ENCODE measurements at regions not wholly inside any gene's neighbourhood (a gene's known extent, or its start where the extent isn't known, plus 50 kb on each side); places are given as distances from the start of the nearest gene placed in this dataset.

GRCh38 chr7:140249036-140249806 lies 72.4 kb upstream of the KDM7A start:
- no peak overlapping the region for H3K27ac ChIP-seq
- H3K4me1 ChIP-seq: peaks cover 8 to 35% of the 10 kb centered on the region in 2 donors
- no peak for ATAC-seq
- DNase-seq: no peak
- H3K9me3 ChIP-seq: no peaks in the 10 kb centered on the region
- no peaks in the 10 kb centered on the region for H3K27me3 ChIP-seq
- H3K36me3 ChIP-seq: no peaks in the 10 kb centered on the region
- no peak for TF ChIP-seq CTCF (IDR thresholded peaks at IDR 0.05)
- intact Hi-C loops (cut with DNase I): no loop called here
- no peak overlapping the region for H3K4me3 ChIP-seq

- H3K36me3 ChIP-seq: no peaks in the 10 kb centered on the region
- H3K4me1 ChIP-seq: peaks cover 0 to 20% of the 10 kb centered on the region in 2 donors
- TF ChIP-seq CTCF (IDR thresholded peaks at IDR 0.05): no peak
- no peaks in the 10 kb centered on the region for H3K27me3 ChIP-seq
- H3K27ac ChIP-seq: no peak overlapping the region
- ATAC-seq (peak; percentile 33), DNase-seq (no peak)
- intact Hi-C loops (cut with DNase I): no loop called here
- H3K9me3 ChIP-seq: no peaks in the 10 kb centered on the region
- no peak overlapping the region for H3K4me3 ChIP-seq
Observed at GRCh38 chr7:140247559-140247958, 70.8 kb upstream of the KDM7A start.

GRCh38 chr7:140245611-140246105 lies 68.9 kb upstream of the KDM7A start:
- H3K27me3 ChIP-seq: no peaks in the 10 kb centered on the region
- intact Hi-C loops (cut with DNase I): no loop called here
- H3K4me1 ChIP-seq: peaks cover 0 to 12% of the 10 kb centered on the region in 2 donors
- H3K27ac ChIP-seq: no peak overlapping the region
- H3K4me3 ChIP-seq: no peak overlapping the region
- DNase-seq (no peak), ATAC-seq (no peak)
- no peaks in the 10 kb centered on the region for H3K9me3 ChIP-seq
- TF ChIP-seq CTCF (IDR thresholded peaks at IDR 0.05): no peak
- H3K36me3 ChIP-seq: no peaks in the 10 kb centered on the region

- Histone ChIP-seq H3K36me3 (no peaks in the 10 kb centered on the region), H3K4me3 (no peak overlapping the region), H3K4me1 (peaks cover 0 to 11% of the 10 kb centered on the region in 2 donors), H3K27ac (peak overlapping the region in 1 of 2 donors; percentile 63), H3K9me3 (no peaks in the 10 kb centered on the region), H3K27me3 (no peaks in the 10 kb centered on the region)
- DNase-seq (peak in 2 of 4 donors; percentile 63 to 83), ATAC-seq (peak; percentile 68)
- no peak for TF ChIP-seq CTCF (IDR thresholded peaks at IDR 0.05)
- intact Hi-C loops (cut with DNase I): no loop called here
Observed at GRCh38 chr7:140242057-140243031, 65.6 kb upstream of the KDM7A start.

- Histone ChIP-seq H3K27ac (no peak overlapping the region), H3K9me3 (no peaks in the 10 kb centered on the region), H3K27me3 (no peaks in the 10 kb centered on the region), H3K4me1 (peaks cover 0 to 11% of the 10 kb centered on the region in 2 donors), H3K36me3 (no peaks in the 10 kb centered on the region), H3K4me3 (no peak overlapping the region)
- ATAC-seq (no peak), DNase-seq (no peak)
- intact Hi-C loops (cut with DNase I): no loop called here
- no peak for TF ChIP-seq CTCF (IDR thresholded peaks at IDR 0.05)
Observed at GRCh38 chr7:140239653-140239935, 62.8 kb upstream of the KDM7A start.
